DOHH2 (cell line): ENCODE measurements at regions not wholly inside any gene's neighbourhood (a gene's known extent, or its start where the extent isn't known, plus 50 kb on each side); places are given as distances from the start of the nearest gene placed in this dataset.

Source experiments
- CTCF ChIP-seq: fragments of 200-600 bp; sonication (generic); IDR thresholded peaks from one replicate; pipeline ENCODE4 v1.5.1; 2014; ENCODE audit warnings: antibody characterized with exemption, mild to moderate bottlenecking, low read depth, low read length; ENCODE audit not compliant: poor library complexity, severe bottlenecking
- EZH2phosphoT487 ChIP-seq: fragments of 200-600 bp; sonication (generic); IDR thresholded peaks from 2 replicates; pipeline ENCODE4 v1.6.1; 2017; ENCODE audit warnings: borderline replicate concordance, mild to moderate bottlenecking, antibody characterized with exemption, low read length, moderate library complexity, mixed read lengths

GRCh38 chr7:22635349-22635748 lies 91.7 kb upstream of the IL6 start:
- TF ChIP-seq CTCF: no peak
- no peak for TF ChIP-seq EZH2phosphoT487
